BJ (cell line): ENCODE measurements at regions not wholly inside any gene's neighbourhood (a gene's known extent, or its start where the extent isn't known, plus 50 kb on each side); places are given as distances from the start of the nearest gene placed in this dataset.

Experiments
- CTCF ChIA-PET: fragments of 350-600 bp; formaldehyde crosslinking; extraction: SDS; loops from one replicate; lab custom pipeline; 2021; ENCODE audit warnings: antibody characterized with exemption, inconsistent platforms; lab: Yijun Ruan, JAX
- POLR2A ChIA-PET: fragments of 300-600 bp; sonication (Branson Sonifier 250); formaldehyde crosslinking; extraction: SDS; loops from one replicate; lab custom pipeline; 2021; ENCODE audit warnings: antibody characterized with exemption; lab: Charles Lee
- DNase-seq: peaks from one replicate; pipeline ENCODE4 v3.0.0-alpha.2; 2011; ENCODE audit warnings: low read depth
- H3K27me3 ChIP-seq: 2 replicates; pipeline ENCODE4 v1.6.0; 2011; ENCODE audit warnings: low read length; ENCODE audit not compliant: control insufficient read depth, insufficient read depth
- H3K36me3 ChIP-seq: 2 replicates; pipeline ENCODE4 v1.5.1; 2011; ENCODE audit warnings: low read length; ENCODE audit not compliant: control insufficient read depth, insufficient read depth
- H3K4me3 ChIP-seq: 2 replicates; pipeline ENCODE4 v1.5.1; 2011; ENCODE audit warnings: low read depth, mild to moderate bottlenecking, control low read depth, low read length
- CTCF ChIP-seq: IDR thresholded peaks from 2 replicates; pipeline ENCODE4 v1.5.1; 2011; ENCODE audit warnings: low read depth, mild to moderate bottlenecking, control low read depth, inconsistent platforms, low read length, moderate library complexity; ENCODE audit not compliant: insufficient read depth

GRCh38 chr4:145307120-145307519 lies 126.7 kb upstream of the OTUD4 start:
- H3K27me3 ChIP-seq, result no peaks in the 10 kb centered on the region
- POLR2A ChIA-PET, result no interaction called here
- TF ChIP-seq CTCF, result no peak
- CTCF ChIA-PET, result no interaction called here
- H3K4me3 ChIP-seq, result no peak overlapping the region
- no peaks in the 10 kb centered on the region for H3K36me3 ChIP-seq
- DNase-seq, result no peak

GRCh38 chr4:145302725-145303124 lies 122.3 kb upstream of the OTUD4 start:
- no peaks in the 10 kb centered on the region for H3K36me3 ChIP-seq
- TF ChIP-seq CTCF, result no peak
- ChIA-PET CTCF (interaction anchor here (0.7 kb wide), 1 partner anchor 890 kb away, joined by 3 read pairs; no protein-coding TSS in a partner anchor), POLR2A (interaction anchor here (0.5 kb wide), 1 partner anchor 13 kb away, joined by 5 read pairs; no protein-coding TSS in a partner anchor)
- H3K27me3 ChIP-seq, result no peaks in the 10 kb centered on the region
- no peak for DNase-seq
- no peak overlapping the region for H3K4me3 ChIP-seq

GRCh38 chr4:145301386-145302080 lies 121.1 kb upstream of the OTUD4 start:
- CTCF ChIA-PET, result interaction anchor here (1.4 kb wide), 1 partner anchor 9 kb away, joined by 4 read pairs; no protein-coding TSS in a partner anchor

GRCh38 chr4:145299380-145300076 lies 119.1 kb upstream of the OTUD4 start:
- Histone ChIP-seq H3K36me3 (no peaks in the 10 kb centered on the region), H3K27me3 (no peaks in the 10 kb centered on the region), H3K4me3 (no peak overlapping the region)
- POLR2A ChIA-PET, result no interaction called here
- DNase-seq, result peak; percentile 61
- CTCF ChIA-PET, result no interaction called here
- no peak for TF ChIP-seq CTCF

More at GRCh38 chr4:145301386-145302080, 121.1 kb upstream of the OTUD4 start:
- Histone ChIP-seq H3K4me3 (no peak overlapping the region), H3K27me3 (no peaks in the 10 kb centered on the region), H3K36me3 (no peaks in the 10 kb centered on the region)
- POLR2A ChIA-PET, result no interaction called here
- DNase-seq, result no peak
- no peak for TF ChIP-seq CTCF

GRCh38 chr4:145298885-145299284 lies 118.5 kb upstream of the OTUD4 start:
- no peaks in the 10 kb centered on the region for H3K27me3 ChIP-seq
- no peaks in the 10 kb centered on the region for H3K36me3 ChIP-seq
- CTCF ChIA-PET, result no interaction called here
- DNase-seq, result no peak
- POLR2A ChIA-PET, result no interaction called here
- no peak for TF ChIP-seq CTCF
- H3K4me3 ChIP-seq, result no peak overlapping the region
